ENCODE measurements at regions not wholly inside any gene's neighbourhood (a gene's known extent, or its start where the extent isn't known, plus 50 kb on each side); places are given as distances from the start of the nearest gene placed in this dataset.

DNA sequence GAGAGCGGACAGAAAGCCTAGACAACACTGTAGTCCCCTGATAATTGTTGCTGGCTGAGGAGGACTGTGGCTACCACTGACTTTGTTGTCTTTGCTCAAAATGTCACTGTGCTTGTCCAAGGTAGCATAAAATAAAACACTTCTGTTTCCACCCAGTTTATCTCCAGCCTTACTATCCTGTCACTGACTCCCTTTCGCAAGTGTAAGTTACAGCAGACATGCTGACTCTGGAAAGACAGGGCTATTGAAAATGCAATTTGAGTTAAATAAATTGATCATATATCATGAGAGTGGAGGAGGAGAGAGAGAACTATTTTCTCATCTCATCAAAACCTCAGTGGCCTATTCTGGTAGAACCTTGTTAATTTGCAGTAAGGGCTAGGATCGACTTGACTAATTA is 138.0 kb upstream of the KIRREL3 start:
- TF ChIP-seq, protein P1, sequence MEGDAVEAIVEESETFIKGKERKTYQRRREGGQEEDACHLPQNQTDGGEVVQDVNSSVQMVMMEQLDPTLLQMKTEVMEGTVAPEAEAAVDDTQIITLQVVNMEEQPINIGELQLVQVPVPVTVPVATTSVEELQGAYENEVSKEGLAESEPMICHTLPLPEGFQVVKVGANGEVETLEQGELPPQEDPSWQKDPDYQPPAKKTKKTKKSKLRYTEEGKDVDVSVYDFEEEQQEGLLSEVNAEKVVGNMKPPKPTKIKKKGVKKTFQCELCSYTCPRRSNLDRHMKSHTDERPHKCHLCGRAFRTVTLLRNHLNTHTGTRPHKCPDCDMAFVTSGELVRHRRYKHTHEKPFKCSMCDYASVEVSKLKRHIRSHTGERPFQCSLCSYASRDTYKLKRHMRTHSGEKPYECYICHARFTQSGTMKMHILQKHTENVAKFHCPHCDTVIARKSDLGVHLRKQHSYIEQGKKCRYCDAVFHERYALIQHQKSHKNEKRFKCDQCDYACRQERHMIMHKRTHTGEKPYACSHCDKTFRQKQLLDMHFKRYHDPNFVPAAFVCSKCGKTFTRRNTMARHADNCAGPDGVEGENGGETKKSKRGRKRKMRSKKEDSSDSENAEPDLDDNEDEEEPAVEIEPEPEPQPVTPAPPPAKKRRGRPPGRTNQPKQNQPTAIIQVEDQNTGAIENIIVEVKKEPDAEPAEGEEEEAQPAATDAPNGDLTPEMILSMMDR (IDR thresholded peaks at IDR 0.05), result no peak
- no peak for TF ChIP-seq POLR2A (IDR thresholded peaks at IDR 0.05)
